SU-DHL-6 (cell line): ENCODE measurements at regions not wholly inside any gene's neighbourhood (a gene's known extent, or its start where the extent isn't known, plus 50 kb on each side); places are given as distances from the start of the nearest gene placed in this dataset.

Experiments
- H2AFZ ChIP-seq: fragments of 200-600 bp; sonication (generic); 2 replicates; pipeline ENCODE4 v1.6.1; 2014; ENCODE audit warnings: low read depth, mild to moderate bottlenecking, moderate library complexity, mixed read lengths, antibody characterized with exemption, low read length; ENCODE audit not compliant: severe bottlenecking
- H3F3A ChIP-seq: fragments of 200-600 bp; shearing (Covaris generic); 2 replicates; pipeline ENCODE4 v1.6.0; 2016; ENCODE audit warnings: antibody characterized with exemption, mild to moderate bottlenecking; ENCODE audit not compliant: insufficient read depth
- H3K27ac ChIP-seq: fragments of 200-600 bp; sonication (generic); 2 replicates; pipeline ENCODE4 v1.5.1; 2016; ENCODE audit warnings: low read depth, mild to moderate bottlenecking, low read length, moderate library complexity, mixed read lengths
- H3K27me3 ChIP-seq: fragments of 200-600 bp; sonication (generic), shearing (Covaris generic); 2 replicates; pipeline ENCODE4 v1.6.0; 2014; ENCODE audit warnings: mild to moderate bottlenecking, low read length
- H3K36me3 ChIP-seq: fragments of 200-600 bp; sonication (generic); 2 replicates; pipeline ENCODE4 v1.6.1; 2014; ENCODE audit warnings: mild to moderate bottlenecking, low read length, mixed read lengths
- H3K4me2 ChIP-seq: fragments of 300-600, 200-600 bp; shearing (Covaris generic), sonication (generic); 2 replicates; pipeline ENCODE4 v1.6.0; 2014; ENCODE audit warnings: low read length, low read depth, mild to moderate bottlenecking; ENCODE audit not compliant: poor library complexity, severe bottlenecking
- H3K4me3 ChIP-seq: fragments of 200-600 bp; sonication (generic); 2 replicates; pipeline ENCODE4 v1.5.1; 2014; ENCODE audit warnings: antibody characterized with exemption, low read length, mild to moderate bottlenecking, mixed read lengths; ENCODE audit not compliant: insufficient read depth, poor library complexity, severe bottlenecking
- H3K79me2 ChIP-seq: fragments of 200-600 bp; sonication (generic); 2 replicates; pipeline ENCODE4 v1.6.1; 2014; ENCODE audit warnings: mild to moderate bottlenecking, low read length, moderate library complexity; ENCODE audit not compliant: insufficient read depth
- H3K9ac ChIP-seq: fragments of 200-600 bp; sonication (generic); 2 replicates; pipeline ENCODE4 v1.7.0; 2014; ENCODE audit warnings: mild to moderate bottlenecking, low read length
- H3K9me2 ChIP-seq: fragments of 200-600 bp; sonication (generic); replicated peaks from 2 replicates; pipeline ENCODE4 v1.6.1; 2014; ENCODE audit warnings: low read length; ENCODE audit not compliant: insufficient read depth
- H3K9me3 ChIP-seq: fragments of 200-600 bp; sonication (generic); 2 replicates; pipeline ENCODE4 v1.6.1; 2014; ENCODE audit warnings: low read length, mixed read lengths; ENCODE audit not compliant: insufficient read depth
- H4K20me1 ChIP-seq: fragments of 200-600 bp; sonication (generic); 2 replicates; pipeline ENCODE4 v1.6.1; 2014; ENCODE audit warnings: low read depth, mild to moderate bottlenecking, antibody characterized with exemption, low read length, moderate library complexity, mixed read lengths
- EZH2phosphoT487 ChIP-seq: fragments of 200-600 bp; sonication (generic), shearing (Covaris generic); conservative IDR thresholded peaks from 2 replicates; pipeline ENCODE4 v1.6.1; 2018; ENCODE audit warnings: mild to moderate bottlenecking, antibody characterized with exemption, low read length, moderate library complexity, mixed read lengths
- TF ChIP-seq, protein P1 (sequence below): fragments of 200-600 bp; sonication (generic); IDR thresholded peaks from one replicate; pipeline ENCODE4 v1.5.1; 2017; ENCODE audit warnings: antibody characterized with exemption, mild to moderate bottlenecking, low read length, moderate library complexity; ENCODE audit not compliant: insufficient read depth, poor library complexity, severe bottlenecking

DNA sequence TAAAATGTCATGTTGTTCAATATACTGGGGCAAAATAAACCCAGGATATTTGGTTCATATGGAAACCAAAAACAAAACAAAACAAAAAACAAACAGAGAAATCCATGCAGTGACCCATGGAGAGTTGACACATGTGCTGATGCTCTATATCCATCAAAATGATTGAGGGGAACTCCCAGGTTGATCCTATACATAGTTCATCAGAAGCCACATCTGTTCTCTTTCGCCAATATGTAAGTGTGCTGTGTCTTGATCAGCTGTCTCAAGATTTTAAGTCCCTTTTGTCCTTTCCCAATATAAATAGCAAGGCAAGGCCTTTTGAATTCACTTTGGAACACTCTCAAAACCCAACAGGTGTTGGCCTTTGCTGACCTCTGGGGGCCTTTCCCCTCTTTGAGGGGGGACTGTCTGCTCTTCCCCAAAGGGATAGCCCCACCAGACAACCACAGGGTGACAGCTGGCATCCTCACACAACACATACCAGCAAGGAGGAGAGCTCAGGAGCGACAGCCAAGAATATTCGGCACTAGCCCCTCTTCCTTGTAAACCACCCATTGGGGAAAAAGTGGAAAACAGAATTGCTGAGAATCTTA is 209.4 kb upstream of the CD96 start:
- TF ChIP-seq EZH2phosphoT487, result no peak
- TF ChIP-seq, protein P1, sequence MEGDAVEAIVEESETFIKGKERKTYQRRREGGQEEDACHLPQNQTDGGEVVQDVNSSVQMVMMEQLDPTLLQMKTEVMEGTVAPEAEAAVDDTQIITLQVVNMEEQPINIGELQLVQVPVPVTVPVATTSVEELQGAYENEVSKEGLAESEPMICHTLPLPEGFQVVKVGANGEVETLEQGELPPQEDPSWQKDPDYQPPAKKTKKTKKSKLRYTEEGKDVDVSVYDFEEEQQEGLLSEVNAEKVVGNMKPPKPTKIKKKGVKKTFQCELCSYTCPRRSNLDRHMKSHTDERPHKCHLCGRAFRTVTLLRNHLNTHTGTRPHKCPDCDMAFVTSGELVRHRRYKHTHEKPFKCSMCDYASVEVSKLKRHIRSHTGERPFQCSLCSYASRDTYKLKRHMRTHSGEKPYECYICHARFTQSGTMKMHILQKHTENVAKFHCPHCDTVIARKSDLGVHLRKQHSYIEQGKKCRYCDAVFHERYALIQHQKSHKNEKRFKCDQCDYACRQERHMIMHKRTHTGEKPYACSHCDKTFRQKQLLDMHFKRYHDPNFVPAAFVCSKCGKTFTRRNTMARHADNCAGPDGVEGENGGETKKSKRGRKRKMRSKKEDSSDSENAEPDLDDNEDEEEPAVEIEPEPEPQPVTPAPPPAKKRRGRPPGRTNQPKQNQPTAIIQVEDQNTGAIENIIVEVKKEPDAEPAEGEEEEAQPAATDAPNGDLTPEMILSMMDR, result no peak
- Histone ChIP-seq H3K9me3 (no peaks in the 10 kb centered on the region), H2AFZ (no peak overlapping the region), H3K36me3 (no peaks in the 10 kb centered on the region), H3K4me3 (no peak overlapping the region), H4K20me1 (no peaks in the 10 kb centered on the region), H3K4me2 (no peak overlapping the region), H3K79me2 (no peaks in the 10 kb centered on the region), H3K27me3 (no peaks in the 10 kb centered on the region), H3K9me2 (no peaks in the 10 kb centered on the region), H3F3A (no peaks in the 10 kb centered on the region), H3K9ac (no peak overlapping the region), H3K27ac (no peak overlapping the region)

DNA sequence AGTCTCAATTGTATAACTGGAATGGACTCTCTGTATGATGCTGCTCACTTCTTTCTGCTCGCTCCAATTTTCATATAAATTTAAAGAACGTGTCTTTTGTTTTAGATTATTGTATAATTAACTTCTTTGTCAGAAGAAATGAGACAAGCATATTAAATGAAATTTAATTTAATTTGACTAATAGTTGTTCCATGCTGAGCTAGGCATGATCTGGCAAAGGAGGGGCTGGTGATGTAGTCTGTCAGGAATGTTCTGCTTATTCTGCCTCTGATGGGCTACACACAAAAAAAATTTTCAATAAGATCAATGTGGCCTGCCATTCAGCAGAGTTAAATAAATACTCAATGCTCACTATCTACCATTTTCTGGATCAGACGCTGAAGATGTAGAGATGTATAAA is 208.4 kb upstream of the CD96 start:
- H2AFZ ChIP-seq, result no peak overlapping the region
- H3K27ac ChIP-seq, result no peak overlapping the region
- no peaks in the 10 kb centered on the region for H3K27me3 ChIP-seq
- no peak overlapping the region for H3K9ac ChIP-seq
- H3K4me3 ChIP-seq, result no peak overlapping the region
- no peak overlapping the region for H3K4me2 ChIP-seq
- no peaks in the 10 kb centered on the region for H3F3A ChIP-seq
- no peaks in the 10 kb centered on the region for H3K9me3 ChIP-seq
- H4K20me1 ChIP-seq, result no peaks in the 10 kb centered on the region
- TF ChIP-seq, protein P1, result no peak
- no peak for TF ChIP-seq EZH2phosphoT487
- H3K79me2 ChIP-seq, result no peaks in the 10 kb centered on the region
- H3K36me3 ChIP-seq, result no peaks in the 10 kb centered on the region
- H3K9me2 ChIP-seq, result no peaks in the 10 kb centered on the region

DNA sequence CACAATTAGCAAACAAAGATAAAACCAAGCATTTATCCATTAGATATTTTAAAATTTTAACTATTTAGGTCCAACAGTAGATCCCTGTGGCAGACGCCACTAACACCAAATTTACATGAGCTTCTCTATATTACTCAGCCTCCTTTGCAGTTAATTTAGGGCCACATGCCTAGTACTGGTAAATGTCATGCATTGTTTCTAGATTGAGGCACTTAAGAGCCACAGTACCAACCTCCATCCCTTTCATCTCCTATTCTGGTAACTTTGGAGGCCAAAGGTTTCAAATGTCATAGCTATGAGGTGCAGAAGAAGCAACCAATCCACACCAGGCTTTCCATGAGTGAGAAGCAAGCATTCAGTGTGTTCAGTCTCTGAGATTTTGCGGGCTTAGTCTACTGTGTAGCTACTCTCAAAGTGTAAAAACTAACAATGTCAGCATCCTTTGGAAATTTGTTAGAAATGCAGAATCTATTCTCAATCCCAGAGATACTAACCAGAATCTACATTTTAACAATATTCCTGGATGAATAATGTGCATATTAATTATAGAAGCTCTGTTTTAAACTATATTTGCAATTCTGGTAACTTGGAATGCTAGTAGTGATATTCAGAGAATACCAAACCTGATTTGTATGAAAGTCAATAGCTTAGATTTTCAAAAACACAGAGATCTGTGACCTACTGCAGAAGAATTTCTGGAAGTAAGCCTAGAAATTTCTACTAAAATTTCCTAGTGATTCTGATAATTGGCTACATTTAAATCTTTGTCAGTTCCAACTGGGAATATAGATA is 206.3 kb upstream of the CD96 start:
- no peak overlapping the region for H2AFZ ChIP-seq
- no peaks in the 10 kb centered on the region for H3K36me3 ChIP-seq
- H3K9me3 ChIP-seq, result no peaks in the 10 kb centered on the region
- no peak for TF ChIP-seq EZH2phosphoT487
- TF ChIP-seq, protein P1, result no peak
- H3K9ac ChIP-seq, result no peak overlapping the region
- H3K27ac ChIP-seq, result no peak overlapping the region
- no peaks in the 10 kb centered on the region for H4K20me1 ChIP-seq
- no peak overlapping the region for H3K4me3 ChIP-seq
- H3K4me2 ChIP-seq, result no peak overlapping the region
- no peaks in the 10 kb centered on the region for H3K79me2 ChIP-seq
- H3K9me2 ChIP-seq, result no peaks in the 10 kb centered on the region
- no peaks in the 10 kb centered on the region for H3K27me3 ChIP-seq
- H3F3A ChIP-seq, result no peaks in the 10 kb centered on the region
